HG02798 (cell line): ENCODE measurements at regions not wholly inside any gene's neighbourhood (a gene's known extent, or its start where the extent isn't known, plus 50 kb on each side); places are given as distances from the start of the nearest gene placed in this dataset.

ENCODE experiments used
- ATAC-seq: cut with Tn5 transposase; IDR thresholded peaks from one replicate; pipeline ENCODE4 v1.9.1; 2021; ENCODE audit warnings: mild to moderate bottlenecking; ENCODE audit not compliant: unreplicated experiment, poor library complexity

DNA sequence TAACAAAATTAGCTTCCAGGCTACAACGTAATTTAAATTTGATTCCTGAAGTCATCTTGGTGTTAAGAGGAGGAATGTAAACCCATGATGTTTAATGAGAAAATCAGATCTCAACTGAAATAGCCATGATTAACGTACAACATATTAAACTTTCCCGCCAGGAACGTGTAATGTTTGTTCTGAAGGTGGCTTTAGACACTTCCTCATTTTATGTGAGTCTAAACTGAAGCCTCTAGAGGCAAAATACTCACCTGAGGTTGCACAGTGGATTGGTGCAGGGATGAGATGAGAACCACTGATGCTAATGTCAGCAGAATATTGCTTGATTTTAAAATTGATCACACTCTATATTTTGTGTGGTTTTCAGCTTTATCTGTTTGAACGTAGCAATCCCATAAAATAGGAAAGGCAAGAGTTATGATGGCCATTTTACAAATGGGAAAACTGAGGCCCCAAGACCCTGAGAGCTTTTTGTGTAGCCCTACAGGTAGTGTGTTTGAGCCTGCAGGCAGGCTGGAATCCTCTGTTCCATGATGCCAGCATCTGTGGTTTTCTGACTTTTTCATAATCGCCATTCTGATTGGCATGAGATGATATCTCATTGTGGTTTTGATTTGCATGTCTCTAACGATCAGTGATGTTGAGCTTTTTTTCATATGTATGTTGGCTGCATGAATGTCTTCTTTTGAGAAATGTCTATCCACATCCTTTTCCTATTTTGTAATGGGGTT, 243.7 kb upstream of the BMPER start:
- ATAC-seq: no peak

DNA sequence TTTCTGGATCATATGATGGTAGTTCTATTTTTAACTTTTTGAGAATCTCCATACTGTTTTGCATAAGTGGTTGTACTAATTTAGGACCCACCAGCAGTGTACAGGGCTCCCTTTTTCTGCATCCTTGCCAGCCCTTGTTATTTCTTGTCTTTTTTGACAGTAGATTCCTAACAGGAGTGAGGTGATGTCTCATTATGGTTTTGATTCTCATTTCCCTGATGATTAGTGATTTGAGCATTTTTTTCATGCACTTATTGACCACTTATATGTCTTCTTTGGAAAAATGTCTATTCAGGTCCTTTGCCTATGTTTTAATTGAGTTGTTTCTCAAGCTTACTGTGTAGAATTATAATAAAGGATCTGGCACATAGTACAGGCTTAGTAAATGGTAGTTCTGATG, 238.8 kb upstream of the BMPER start:
- no peak for ATAC-seq

DNA sequence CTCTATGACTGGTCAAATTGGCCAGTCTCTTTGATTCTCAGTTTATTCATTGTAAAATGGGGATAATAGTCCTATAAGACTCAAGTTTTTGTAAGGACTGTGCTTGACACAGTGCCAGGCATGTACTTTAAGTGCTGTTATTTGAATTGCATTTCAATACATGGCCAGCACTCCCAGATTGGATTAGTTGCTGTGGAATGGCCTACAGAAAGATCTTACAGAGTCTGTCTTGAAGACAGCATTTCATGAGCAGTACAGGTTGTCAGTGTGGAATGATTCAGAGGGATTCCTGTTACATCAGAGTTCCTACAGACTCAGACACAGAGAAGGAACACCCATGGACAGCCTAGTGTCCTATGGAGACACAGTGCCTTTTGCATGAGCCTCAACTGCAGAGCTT, 238.1 kb upstream of the BMPER start:
- no peak for ATAC-seq

GRCh38 chr7:33669251-33669670, 236.1 kb upstream of the BMPER start:
- ATAC-seq: no peak

GRCh38 chr7:33671531-33672262, 233.6 kb upstream of the BMPER start:
- no peak for ATAC-seq

- ATAC-seq: no peak
Observed at GRCh38 chr7:33673029-33673700, 232.2 kb upstream of the BMPER start.

DNA sequence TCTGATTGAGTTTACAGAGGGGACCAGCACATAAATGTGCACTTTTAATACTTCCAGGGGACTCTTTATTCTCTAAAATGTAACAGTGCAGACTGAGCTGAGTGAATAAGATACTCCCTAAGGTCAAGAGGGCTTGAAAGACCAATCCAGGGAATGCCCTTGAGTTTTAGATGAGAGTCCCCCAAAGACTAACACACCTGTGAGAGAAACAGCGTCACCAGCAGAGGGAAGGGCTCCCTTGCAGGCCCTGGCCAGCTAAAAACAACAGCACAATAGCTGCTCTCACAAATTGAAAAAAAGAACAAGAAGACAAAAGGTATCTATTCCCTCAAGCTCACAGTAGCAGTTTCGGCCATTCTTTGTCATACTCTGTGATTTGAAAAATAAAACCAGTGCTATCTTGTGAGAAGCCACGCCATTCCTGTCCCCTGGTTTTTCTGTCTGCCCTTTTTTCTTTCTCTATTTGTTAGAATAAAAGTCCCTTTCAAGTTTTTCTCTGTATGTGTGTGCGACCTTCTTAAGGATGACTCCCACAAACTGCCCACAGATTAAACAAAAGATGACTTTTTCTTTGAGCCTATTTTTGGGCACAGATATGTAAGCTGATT, 230.4 kb upstream of the BMPER start:
- ATAC-seq: peak; percentile 45

DNA sequence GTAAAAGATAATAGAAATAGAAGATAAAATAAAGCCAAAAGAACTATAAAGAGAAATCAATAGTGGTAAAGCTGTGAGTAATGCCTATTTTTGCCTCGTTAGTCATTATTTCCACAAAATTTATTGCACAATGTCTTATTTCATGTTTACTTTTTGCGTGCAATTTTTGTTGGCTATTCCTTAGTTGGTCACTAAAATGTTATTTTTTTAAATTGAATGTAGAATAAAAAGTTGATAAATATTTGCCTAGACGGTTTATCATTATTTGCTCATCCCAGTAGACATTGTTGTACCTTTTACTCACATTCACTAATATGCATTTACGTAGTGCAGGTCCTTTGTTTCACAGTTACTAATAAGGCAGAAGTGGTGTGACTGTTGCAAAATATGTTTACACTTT, 227.8 kb upstream of the BMPER start:
- ATAC-seq: no peak

- ATAC-seq: no peak
Observed at GRCh38 chr7:33678569-33679335, 226.6 kb upstream of the BMPER start.

- ATAC-seq: no peak
Observed at GRCh38 chr7:33680682-33681081, 224.7 kb upstream of the BMPER start.

- no peak for ATAC-seq
Observed at GRCh38 chr7:33685503-33685902, 219.8 kb upstream of the BMPER start.

DNA sequence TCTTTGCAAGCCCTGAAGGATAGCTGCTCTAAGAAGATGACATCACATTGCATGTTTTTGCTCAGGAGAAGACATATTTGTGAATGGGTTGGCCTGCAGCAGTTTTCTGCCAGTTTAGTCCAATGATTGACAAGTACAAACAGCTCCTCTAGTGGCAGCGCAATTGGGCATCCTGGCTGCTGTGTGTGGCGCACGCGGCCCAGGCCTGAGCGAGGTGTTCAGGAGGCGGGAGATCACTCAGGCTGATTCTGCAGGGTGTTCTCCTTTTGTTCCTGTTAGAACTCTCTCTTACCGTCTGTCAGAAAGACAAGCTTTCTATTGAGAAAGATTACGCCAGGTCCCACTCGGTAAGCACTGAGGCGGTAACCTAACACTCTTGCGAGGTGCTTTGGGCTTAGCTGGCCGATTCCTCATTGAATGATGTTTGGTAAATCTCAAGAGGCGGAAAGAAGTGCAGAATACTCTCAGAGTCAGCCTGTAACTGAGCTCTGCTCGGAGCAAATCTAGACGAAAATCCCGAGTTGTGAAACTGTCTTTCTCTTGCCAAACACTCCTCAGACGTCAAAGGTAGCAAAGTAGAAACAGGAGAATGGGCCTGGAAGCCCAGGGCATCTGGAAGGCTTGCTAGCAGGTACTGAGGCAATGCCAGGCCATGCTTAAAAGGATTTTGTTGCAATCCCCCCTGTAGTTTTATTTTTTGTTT, 219.2 kb upstream of the BMPER start:
- no peak for ATAC-seq

DNA sequence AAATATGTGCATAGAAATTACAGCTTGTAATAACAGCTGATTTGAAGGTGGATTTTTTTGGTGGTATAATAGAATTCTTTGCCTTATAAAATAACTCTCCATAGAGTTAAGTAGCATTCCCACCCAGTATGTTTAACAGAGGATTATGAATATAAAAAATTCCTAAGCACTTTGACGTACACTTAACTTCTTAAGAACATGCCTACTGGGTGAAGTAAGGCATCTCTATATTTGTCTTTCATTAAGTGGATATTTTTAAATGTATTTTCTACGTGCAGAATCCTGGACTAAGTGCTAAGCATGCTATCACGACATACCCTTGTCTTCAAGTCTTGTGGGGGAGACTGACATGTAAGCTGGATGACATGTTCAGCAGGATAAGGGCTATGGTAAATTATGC, 217.7 kb upstream of the BMPER start:
- no peak for ATAC-seq

- no peak for ATAC-seq
Observed at GRCh38 chr7:33691180-33691579, 214.2 kb upstream of the BMPER start.

DNA sequence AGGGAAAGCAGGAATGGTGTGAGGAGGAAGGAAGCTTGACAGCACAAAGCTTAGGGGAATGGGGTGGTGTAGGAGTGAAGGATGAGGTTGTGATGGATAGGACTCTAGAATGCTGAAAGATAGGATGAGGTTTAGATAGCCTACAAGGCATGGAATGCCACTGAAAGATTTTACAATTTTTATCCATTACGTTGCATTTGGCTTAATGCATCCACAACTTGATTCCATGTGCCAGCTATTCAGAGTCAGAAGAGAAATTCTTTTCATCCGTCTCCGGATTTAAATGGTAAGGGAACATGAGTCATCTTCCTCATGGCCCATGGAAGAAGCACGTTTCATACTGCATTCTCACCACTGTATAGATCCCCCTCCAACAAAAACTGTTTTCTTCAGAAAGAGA, 212.4 kb upstream of the BMPER start:
- no peak for ATAC-seq

- ATAC-seq: no peak
Observed at GRCh38 chr7:33694006-33694405, 211.3 kb upstream of the BMPER start.

DNA sequence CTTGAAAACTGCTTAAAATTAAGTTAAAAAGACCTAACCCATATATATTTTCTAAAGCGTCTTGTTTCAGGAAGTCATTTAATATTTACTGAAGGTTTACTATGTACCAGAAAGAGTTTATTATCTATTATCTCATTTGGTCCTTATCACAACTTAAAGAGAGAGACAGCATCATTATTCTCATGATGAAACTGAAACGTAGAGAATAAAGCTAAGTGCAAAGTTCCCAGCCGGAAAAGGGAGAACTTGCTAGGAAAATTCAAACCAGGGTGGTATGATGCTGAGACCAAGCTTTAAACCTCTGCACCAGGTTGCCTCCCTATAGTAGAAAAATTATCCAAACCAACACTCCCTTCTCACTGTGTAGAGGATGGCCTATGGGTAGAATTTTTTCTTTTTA, 207.7 kb upstream of the BMPER start:
- no peak for ATAC-seq

- no peak for ATAC-seq
Observed at GRCh38 chr7:33698041-33698440, 207.3 kb upstream of the BMPER start.

GRCh38 chr7:33698692-33699128, 206.6 kb upstream of the BMPER start:
- no peak for ATAC-seq
